ENCODE measurements at regions not wholly inside any gene's neighbourhood (a gene's known extent, or its start where the extent isn't known, plus 50 kb on each side); places are given as distances from the start of the nearest gene placed in this dataset.

- intact Hi-C loops (cut with micrococcal nuclease; ENCODE audit: unreplicated experiment) = no loop called here
- Histone ChIP-seq H3K27ac (ENCODE audit: low read depth, low read length, poor library complexity, severe bottlenecking) (no peak overlapping the region), H3K4me3 (ENCODE audit: low read depth, low read length, poor library complexity, severe bottlenecking) (no peak overlapping the region), H3K36me3 (ENCODE audit: insufficient read depth, low read length, poor library complexity, severe bottlenecking) (no peaks in the 10 kb centered on the region), H3K9me3 (ENCODE audit: low read depth, low read length, poor library complexity, severe bottlenecking) (peaks cover 9% of the 10 kb centered on the region), H3K4me1 (ENCODE audit: insufficient read depth, low read length, poor library complexity, severe bottlenecking) (no peaks in the 10 kb centered on the region), H3K27me3 (replicated peaks; ENCODE audit: insufficient read depth, low read depth, low read length, poor library complexity) (no peaks in the 10 kb centered on the region)
- POLR2A ChIA-PET (ENCODE audit: low non-redundant PET) = no interaction called here
- TF ChIP-seq CTCF (conservative IDR thresholded peaks at IDR 0.05; ENCODE audit: low read depth, low read length) (no peak), EZH2 (IDR thresholded peaks at IDR 0.05; ENCODE audit: borderline replicate concordance, low read depth, low read length, poor library complexity, severe bottlenecking) (no peak)
- DNase-seq (ENCODE audit: low spot score) = no peak
- BruUV-seq (replicated peaks) = no TSS peak
- CTCF ChIA-PET = no interaction called here
Measured at GRCh38 chr6:76453270-76453669, 380.8 kb upstream of the IMPG1 start.

- intact Hi-C loops (cut with micrococcal nuclease; ENCODE audit: unreplicated experiment) = no loop called here
- TF ChIP-seq EZH2 (IDR thresholded peaks at IDR 0.05; ENCODE audit: borderline replicate concordance, low read depth, low read length, poor library complexity, severe bottlenecking) (no peak), CTCF (conservative IDR thresholded peaks at IDR 0.05; ENCODE audit: low read depth, low read length) (no peak)
- POLR2A ChIA-PET (ENCODE audit: low non-redundant PET) = no interaction called here
- Histone ChIP-seq H3K27ac (ENCODE audit: low read depth, low read length, poor library complexity, severe bottlenecking) (no peak overlapping the region), H3K4me3 (ENCODE audit: low read depth, low read length, poor library complexity, severe bottlenecking) (no peak overlapping the region), H3K9me3 (ENCODE audit: low read depth, low read length, poor library complexity, severe bottlenecking) (peaks cover 13% of the 10 kb centered on the region), H3K36me3 (ENCODE audit: insufficient read depth, low read length, poor library complexity, severe bottlenecking) (no peaks in the 10 kb centered on the region), H3K27me3 (replicated peaks; ENCODE audit: insufficient read depth, low read depth, low read length, poor library complexity) (no peaks in the 10 kb centered on the region), H3K4me1 (ENCODE audit: insufficient read depth, low read length, poor library complexity, severe bottlenecking) (no peaks in the 10 kb centered on the region)
- DNase-seq (ENCODE audit: low spot score) = no peak
- BruUV-seq (replicated peaks) = no TSS peak
- CTCF ChIA-PET = no interaction called here
Measured at GRCh38 chr6:76451926-76452709, 379.7 kb upstream of the IMPG1 start.

GRCh38 chr6:76448109-76448508, 375.6 kb upstream of the IMPG1 start:
- H3K27ac ChIP-seq (ENCODE audit: low read depth, low read length, poor library complexity, severe bottlenecking) = no peak overlapping the region
- intact Hi-C loops (cut with micrococcal nuclease; ENCODE audit: unreplicated experiment) = no loop called here
- H3K9me3 ChIP-seq (ENCODE audit: low read depth, low read length, poor library complexity, severe bottlenecking) = peaks cover 12% of the 10 kb centered on the region
- BruUV-seq (replicated peaks) = no TSS peak
- TF ChIP-seq CTCF (conservative IDR thresholded peaks at IDR 0.05; ENCODE audit: low read depth, low read length) (no peak), EZH2 (IDR thresholded peaks at IDR 0.05; ENCODE audit: borderline replicate concordance, low read depth, low read length, poor library complexity, severe bottlenecking) (no peak)
- H3K4me3 ChIP-seq (ENCODE audit: low read depth, low read length, poor library complexity, severe bottlenecking) = no peak overlapping the region
- DNase-seq (ENCODE audit: low spot score) = no peak
- H3K27me3 ChIP-seq (replicated peaks; ENCODE audit: insufficient read depth, low read depth, low read length, poor library complexity) = no peaks in the 10 kb centered on the region
- ChIA-PET POLR2A (ENCODE audit: low non-redundant PET) (no interaction called here), CTCF (no interaction called here)
- no peaks in the 10 kb centered on the region for H3K36me3 ChIP-seq (ENCODE audit: insufficient read depth, low read length, poor library complexity, severe bottlenecking)
- H3K4me1 ChIP-seq (ENCODE audit: insufficient read depth, low read length, poor library complexity, severe bottlenecking) = no peaks in the 10 kb centered on the region

Data from A673 (cell line).